NCI-H2081 treated with DMSO at 0.1 percent for 48 hours (cell line): ENCODE measurements at regions not wholly inside any gene's neighbourhood (a gene's known extent, or its start where the extent isn't known, plus 50 kb on each side); places are given as distances from the start of the nearest gene placed in this dataset.

ENCODE experiments used
- DNase-seq: peaks from one replicate; lab custom pipeline; 2025; lab: John Stamatoyannopoulos, UW

DNA sequence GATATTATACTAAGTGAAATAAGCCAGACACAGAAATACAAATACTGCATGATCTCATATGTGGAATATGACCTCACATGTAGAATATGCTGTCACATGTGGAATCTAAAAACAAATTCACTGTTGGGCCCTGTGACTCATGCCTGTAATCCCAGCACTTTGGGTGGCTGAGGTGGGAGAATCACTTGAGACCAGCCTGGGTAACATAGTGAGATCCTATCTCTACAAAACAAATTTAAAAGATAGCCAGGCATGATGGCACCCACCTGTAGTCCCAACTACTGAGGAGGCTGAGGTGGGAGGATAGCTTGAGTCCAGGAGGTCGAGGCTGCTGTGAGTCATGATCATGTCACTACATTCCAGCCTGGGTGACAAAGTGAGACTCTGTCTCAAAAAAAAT is 160.3 kb downstream of the PTEN start:
- no peak for DNase-seq

DNA sequence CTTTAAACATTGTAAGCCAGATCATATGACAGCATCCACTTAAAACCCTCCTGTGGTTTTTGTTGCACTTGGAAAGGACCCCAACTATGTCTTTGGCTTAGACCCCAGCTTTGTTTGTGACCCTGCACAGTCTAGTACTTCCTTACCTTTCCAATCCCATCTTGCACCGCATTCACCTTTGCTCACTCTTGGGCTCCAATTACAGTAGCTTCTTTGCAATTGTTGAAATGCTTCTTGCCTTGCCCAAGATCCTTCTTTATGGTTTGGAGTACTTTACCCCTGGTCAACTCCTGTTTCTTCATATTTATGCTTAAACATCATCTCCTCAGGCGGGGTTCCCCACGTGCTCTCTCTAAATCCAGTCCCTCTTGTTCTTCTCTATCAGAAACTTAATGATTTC is 162.6 kb downstream of the PTEN start:
- DNase-seq, result no peak

DNA sequence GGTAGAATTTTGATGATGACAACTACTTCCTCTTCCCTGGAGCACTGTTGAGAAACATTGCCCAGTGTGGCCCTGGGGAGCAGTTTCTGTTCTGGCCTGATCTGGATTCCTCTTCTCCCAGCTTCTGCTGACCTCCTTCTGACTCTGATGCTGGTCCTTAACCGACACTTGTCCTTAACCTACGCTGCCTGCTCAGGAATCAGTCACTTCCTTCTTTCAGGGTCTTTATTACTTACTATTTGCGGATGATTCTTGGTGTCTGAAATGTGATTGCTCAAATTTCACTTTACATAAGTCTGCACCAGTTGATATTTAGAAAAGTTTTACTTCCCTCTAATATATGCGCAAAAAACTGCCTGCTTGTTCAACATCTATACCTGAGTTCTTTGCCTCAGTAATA is 164.1 kb downstream of the PTEN start:
- DNase-seq, result no peak

DNA sequence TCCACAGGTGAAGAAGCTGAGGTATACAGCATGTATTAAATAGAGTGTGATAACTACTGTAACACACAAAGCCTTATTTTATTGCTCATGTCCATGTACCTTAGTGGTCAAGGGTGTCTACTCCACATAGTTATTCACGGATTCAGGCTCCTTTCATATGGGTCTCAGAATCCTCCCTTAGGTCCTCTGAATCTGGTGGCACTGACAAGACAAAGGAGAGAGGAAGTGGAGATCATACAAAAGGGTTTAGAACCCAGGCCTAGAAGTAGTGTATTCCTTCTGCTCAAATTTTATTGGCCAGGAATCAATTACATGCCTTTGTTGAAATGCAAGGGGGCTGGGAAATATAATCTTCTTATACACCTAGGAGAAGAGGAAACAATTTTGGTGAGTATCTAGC is 164.6 kb downstream of the PTEN start:
- DNase-seq, result no peak

DNA sequence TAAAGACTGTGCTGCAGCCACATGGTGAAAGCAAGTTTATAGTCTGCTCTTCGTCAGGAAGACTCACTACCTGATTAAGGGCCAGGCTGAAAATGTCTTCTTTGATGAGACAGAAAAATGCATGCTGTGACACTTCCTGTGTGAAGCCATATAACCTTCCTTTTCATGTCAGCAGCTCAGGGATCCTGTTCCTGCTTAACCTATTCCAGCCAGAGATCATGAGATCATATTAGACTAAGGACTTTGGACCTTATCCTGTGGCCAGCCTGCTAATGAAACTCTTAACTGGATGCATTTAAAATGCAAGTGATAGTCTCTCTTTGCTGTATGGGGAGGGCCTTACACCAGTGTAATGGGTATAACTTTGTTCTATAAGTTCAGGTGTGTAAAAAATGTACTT is 165.2 kb downstream of the PTEN start:
- no peak for DNase-seq

DNA sequence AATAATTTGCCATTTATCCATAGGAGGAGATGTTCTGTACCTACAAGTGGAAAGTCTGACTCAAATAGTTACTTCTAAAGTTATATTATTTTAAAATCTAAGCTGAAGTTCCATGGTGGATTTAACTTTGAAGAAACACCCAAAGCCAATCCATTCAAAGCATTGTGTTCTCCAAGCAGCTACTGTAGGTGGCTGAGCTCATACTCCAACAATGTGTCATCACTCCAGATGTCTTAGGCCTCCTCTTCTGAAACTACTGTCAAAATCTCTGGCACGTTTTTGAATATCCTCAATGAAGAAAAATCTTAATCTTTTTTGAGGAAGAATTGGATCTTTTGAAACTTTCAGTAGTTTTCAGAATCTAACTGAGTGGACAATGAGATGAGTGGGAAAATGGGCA is 169.1 kb downstream of the PTEN start:
- DNase-seq, result no peak

DNA sequence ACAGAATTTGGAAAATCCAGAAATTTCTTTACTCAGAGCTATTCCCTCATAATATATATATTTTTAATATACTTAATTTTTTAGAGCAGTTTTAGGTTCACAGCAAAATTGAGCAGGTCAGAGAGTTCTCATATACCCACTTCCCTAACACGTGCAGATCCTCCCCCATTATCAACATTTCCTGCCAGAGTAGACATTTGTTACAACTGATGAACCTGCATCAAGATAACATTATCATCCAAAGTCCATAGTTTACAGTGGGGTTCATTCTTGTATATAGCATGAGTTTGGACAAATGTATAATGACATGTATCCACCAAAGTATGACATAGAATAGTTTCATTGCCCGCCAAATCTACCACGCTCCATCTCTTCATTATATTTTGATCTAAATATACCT is 170.0 kb downstream of the PTEN start:
- DNase-seq, result no peak

DNA sequence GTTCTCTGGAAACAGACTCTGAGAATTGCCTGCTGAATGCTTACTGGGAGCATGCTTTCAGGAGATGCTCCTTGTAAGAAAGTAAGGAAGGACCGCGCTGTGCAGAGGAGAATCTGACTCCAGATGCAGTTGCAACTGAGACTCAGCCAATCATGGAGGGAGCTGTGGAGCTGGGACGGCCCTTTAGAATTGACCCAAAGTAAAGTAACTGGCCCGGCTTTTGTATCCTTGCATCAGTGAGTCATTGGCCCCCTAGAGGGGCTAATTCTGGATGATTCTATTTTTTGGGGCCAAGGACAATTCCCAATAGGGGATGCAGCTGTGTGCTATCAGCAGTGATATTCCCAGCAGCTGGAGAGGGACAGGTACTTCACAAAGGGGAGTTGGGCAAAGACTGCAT is 170.4 kb downstream of the PTEN start:
- DNase-seq, result no peak

DNA sequence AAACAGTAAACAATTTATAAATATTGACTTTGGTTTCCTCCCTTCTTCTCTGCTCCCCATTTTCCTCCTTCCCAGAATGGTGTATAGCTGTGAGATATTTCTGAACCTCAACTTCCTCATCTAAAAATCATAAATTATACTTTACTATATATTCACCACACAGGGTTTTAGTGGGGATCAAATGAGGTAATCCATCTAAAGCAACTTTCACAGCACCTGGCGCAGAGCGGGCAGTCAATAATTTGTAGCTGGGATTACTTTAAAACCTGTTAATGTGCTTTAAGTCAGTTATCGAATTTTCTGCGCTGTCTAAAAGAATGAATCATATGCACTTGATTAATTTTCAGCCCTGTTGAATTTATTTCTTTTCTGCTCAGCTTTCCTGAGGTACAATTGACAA is 172.7 kb downstream of the PTEN start:
- DNase-seq, result no peak

DNA sequence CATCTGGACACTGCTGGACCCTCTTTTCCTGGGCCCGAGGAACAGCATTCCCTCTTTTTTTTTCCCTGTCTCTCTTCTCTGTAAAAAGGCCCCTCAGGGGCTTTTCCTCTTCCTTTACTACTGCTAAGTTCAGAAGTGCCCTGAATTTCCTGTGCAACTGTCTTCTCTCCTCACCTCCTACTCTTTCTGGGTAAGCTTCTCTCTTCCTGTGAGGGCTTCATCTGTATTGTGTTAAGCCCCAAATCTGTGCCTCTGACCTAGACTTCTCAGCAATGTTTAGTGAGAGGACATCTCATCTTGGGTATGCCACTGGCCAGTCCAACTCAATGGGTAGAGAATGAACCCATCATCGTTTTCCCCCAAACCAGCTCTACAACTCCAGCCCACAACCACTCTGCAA is 174.2 kb downstream of the PTEN start:
- DNase-seq, result no peak

DNA sequence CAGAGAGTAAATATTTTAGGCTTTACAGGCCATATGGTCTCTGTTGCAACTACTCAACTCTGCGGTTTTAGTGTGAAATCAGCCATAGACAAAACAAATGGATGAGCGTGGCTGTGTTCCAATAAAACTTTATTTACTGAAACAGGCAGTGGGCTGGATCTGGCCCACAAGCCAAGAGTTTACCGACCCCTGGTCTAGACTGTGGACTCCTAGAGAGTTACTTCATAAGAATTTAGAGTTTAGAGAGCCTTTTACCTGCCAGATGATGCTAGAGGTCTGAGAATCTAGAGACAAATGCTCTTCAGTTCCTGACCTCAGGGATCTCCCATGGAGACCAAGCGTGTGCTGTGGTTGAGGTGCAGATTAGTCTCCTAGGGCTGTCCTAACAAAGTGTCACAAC is 174.8 kb downstream of the PTEN start:
- no peak for DNase-seq

DNA sequence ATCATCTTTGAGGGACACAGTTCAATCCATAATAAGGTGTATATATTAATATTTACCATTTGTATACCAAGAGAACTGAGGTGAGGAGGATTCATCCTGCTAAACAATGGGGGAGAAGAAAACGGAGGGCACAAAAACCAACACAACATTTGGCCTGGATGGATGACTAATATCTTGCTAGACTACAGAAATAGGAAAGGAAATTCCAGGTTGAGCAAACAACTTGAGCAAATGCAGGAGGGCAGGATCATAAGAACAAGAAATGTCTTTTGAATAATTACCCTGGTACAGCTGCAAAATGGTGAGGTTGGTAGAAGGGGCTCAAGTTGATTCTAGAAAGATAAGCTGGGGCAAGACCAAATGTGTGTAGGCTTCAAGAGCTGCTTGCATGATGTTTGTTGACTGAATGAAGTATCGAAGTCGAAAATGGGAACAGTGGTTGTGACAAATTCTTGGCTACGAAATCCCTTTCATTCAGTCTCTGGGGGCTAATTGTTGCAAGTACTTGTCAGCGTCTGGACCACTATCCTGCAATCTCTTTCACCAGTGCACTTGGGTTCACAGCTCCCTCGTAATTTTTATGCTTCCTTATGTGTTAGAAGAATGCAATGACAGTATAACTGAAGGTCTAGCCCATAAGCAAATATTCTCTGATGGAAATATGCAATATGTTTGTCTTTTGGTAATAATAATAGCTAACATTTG is 176.2 kb downstream of the PTEN start:
- no peak for DNase-seq

DNA sequence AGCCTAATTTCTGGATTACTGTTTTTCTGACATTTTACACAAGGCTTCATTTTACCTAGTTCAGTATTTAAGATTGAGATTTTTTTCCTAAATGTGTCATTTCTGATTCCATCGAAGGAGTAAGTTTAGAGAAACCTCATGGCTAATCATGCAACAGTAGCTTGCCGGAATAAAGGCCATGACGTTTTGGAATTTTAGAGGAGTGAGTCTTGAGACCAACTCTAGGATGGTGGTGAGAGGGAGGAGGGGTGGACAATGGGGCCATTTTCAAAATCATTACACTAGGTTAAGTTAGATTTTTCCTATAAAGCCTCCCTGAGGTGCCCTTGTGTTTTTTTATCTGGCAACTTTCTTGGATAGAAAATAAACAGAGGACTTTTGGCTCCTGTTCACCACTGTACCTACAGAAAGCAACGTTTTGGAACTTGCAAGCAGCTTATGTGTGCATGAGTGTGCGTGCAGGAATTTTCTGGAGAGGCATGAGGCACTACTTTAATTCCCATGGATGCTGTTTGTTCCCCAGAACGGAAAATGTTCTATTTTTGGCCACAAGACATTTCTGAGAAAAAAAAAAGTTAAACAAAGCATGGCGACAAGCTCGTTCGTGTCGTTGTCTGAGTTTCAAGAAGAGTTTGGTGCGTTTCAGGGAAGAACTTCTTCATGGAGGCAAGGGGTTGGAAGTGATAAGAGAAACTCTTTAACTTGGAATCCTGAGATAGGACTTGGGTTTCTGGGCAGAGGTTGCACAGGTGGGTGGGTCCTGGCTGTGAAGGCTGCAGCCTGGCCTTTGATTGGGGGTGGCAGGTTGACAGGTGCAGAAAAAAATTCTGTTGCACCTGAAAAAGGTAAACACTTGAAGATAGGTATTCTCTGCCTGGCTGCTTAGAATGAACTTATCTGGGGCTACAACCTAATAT is 178.1 kb downstream of the PTEN start:
- DNase-seq, result no peak

DNA sequence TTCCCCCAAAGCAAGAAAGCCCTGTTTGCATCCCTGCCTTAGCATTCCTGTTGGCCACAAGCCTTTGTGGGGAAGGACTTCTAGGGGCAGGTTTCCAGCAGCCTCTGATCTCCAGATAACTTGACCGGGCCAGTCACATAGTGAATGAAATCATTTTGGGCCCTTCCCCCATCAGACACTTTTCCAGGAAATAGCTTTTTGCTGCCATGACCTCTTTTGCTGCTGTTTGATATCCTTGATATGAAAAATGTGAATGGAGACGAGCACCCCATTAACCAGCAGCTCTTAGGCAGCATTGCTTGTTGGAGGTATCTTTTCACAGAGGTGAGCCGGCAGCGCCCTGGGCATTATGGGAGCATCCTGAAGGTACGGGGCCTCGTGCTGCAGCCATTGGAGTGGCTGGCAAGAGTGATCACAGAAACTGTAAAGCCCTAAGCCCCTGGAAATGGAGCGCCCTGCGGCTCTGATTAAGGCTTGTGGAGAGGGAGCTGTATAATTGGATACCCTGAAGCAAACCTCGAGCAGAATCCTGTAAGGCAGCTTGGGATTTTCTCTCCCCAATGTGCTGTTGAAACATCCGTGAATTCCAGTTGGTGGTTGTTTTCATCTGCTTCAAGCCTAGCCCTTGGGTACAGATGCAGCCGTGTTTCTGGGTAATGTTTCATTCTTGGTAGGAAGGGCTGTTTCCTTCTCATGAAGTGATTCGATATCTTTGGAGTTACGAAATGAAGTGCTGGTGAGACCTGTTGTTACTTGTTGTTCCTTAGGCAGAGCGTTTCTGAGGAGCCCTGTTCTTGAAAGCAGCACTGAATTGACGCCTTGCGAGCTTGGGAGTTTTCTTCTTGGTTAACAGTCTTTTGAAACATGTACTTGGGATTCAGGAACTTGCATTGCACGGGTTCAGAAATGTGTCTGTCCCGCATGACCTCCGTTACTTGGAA is 179.0 kb downstream of the PTEN start:
- no peak for DNase-seq

DNA sequence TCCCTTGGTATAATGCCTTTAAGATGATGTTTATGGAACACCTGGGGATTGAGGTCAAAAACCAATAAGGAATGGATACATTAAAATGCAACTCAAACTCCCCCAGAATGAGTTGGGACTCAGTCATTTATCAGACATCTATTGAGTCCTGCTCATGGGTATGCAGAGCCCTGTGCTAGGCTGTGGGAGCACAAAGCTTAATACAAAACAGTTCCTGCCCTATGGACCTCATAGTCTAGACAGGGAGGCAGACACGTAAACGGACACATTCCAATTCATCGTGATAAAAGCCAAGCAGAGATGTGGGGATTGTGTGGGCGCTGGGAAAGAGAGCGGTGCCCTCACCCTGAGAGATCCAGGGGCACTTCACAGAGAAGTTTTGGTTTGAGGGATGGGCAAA is 181.7 kb downstream of the PTEN start:
- DNase-seq, result no peak

DNA sequence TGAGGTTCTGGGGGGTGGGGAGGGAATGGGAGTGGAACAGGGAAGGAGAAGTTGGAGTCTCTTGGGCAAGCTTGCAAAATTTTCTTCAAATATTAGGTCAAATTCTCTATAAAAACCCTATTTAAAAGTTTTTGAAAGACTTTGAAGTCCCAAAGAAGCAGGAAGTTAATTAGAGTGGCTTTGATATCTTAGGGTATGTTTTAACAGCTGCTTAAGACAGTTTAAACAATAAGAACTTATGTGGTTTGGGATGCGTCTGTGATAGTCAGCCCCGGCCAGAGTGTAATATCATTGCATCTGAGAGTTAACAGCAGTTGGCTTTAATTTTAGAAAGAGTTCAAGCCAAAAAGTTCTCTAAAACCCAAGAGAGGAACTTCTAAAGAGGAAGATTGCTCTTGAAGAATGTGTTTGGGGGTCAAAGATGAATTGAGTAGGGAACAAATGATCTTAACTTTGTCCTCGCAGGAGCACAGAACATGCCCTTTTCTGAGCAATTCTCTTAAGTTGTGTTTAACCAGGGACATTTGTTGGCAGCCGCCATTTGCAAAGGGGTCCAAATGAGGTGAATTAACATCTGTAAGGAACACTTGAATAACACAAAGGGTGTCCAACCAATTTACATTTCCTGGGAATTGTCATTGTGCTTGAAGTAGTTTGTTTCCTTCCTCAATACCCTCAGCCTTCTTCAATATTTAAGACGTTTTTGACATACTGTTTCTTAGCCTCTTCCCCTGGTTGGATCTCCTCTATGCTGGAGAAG is 182.4 kb downstream of the PTEN start:
- DNase-seq, result no peak

DNA sequence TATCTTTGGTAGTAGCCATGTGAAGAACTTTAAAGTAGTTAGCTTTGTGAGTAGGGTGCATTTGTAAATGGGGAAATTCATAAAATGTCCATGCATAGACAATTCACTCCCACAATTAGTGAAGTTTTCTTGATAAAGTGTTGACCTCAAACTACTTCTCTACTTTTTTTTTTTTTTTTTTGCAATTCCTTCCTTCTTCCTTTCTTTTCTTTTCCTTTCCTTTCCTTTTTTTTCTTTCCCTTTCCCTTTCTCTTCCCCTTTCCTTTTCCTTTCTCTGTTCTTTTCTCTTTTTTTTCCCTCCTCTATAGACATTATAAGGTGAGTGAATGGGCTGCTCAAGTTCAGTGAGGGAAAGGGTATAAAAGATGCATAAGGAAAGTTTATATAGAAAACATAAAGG is 184.2 kb downstream of the PTEN start:
- no peak for DNase-seq

DNA sequence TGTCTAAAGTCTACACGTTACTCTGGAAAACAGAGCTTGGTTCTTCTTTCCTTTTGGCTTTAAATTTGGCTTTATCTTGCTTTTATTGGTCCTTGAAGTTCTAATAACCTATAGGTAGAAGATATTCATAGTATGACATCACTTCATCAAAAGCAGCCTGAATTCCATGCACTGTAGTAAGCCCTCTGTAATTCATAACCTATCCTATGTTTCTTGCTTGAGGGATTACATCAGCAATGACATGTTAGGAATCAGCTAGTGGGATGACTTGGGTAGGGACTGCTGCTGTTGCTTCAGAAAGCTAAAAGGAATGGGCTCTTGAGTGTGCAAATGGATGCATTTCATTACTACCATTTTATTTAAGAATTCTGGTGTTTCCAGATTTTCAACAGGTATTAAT is 184.9 kb downstream of the PTEN start:
- no peak for DNase-seq

DNA sequence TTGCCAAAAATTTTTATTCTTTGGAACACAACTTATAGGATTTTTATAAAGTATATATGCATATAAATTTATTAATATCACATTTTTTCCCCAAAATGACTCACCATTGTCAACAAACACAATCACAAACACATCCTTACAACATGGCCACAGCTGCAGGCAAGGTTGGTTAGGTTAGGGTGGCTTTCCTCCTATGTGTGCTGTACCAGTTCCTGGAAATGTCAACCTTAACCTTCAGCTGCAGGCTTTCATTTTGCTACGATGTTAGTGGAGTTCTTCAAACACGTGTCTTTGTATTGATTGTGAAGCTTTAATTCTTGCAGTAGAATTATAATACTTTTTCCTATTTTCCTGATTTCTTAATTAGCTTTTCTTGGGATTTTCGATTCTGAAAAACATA is 185.8 kb downstream of the PTEN start:
- no peak for DNase-seq

DNA sequence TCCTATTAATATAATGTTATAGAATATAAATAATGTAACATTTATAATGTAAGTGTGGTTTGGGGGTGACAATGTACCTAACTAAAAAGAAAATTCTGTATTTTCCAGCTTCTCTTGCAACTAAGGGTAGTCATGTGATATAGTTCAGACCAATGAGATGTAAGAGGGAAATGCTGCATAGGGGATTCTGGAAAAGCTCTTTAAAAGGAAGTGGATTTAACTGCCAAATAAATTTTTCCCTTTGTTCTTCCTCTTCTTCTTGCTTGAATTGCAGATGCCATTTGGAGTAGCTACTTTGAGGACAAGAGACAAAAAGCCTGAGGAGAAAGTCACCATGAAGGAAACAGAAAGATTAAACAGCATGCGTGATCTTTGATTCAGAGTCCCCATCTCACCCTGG is 194.3 kb downstream of the PTEN start:
- DNase-seq, result no peak

DNA sequence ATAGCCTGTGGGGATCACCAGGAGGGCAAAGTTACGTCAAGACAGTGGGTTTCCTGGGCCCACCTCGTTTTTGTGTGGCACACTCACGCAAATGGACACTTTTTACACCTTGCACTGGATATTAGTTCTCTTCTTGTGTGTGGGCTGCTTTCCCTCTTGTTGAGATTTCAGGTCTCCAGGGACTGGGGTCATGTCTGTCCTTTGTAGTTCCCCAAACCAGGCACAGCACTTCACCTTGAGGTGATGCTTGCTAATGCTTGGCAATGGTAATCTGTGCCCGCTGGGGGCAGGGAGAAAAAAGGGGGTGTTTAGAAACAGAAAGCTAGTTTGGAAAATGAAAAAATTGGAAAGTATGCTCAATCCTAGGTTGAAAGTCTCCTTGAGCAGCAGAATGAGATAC is 195.3 kb downstream of the PTEN start:
- DNase-seq, result no peak

DNA sequence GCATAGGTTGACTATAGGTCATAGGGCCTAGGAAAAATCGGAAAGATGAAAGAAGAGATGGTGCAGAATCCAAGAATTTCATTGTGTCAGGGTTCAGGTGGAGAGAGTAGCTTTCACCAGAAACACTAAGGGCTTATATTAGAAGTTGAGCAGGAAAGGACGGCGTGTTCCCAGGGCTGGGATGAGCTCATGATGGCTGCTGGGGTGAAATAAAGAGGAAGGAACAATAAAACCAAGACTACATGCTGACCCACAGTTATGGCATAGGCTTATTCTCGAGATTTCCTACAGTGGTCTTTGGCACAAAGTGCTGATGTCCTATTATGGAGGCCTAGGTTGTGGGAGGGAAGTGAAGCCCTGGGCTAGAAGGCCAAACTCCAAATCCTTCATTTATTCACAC is 195.8 kb downstream of the PTEN start:
- DNase-seq, result no peak
